Natural killer cell (primary cell): ENCODE measurements at regions not wholly inside any gene's neighbourhood (a gene's known extent, or its start where the extent isn't known, plus 50 kb on each side); places are given as distances from the start of the nearest gene placed in this dataset.

ENCODE experiments used
- ATAC-seq, 3 donors: fragments of 150-1000 bp in 2 of 3; fragments of 200-7000 bp in 1 of 3; cut with Tn5 transposase; 1 replicate in 1 of 3; 2 replicates in 2 of 3; pipeline ENCODE4 v1.10.0; 2021; ENCODE audit warnings: mild to moderate bottlenecking in 2 of 3, moderate library complexity in 2 of 3
- DNase-seq, 2 donors: peaks; one replicate each; pipeline versions ENCODE4 v3.0.0 to v3.0.0-alpha.2; 2013 to 2021; ENCODE audit warnings: mixed read lengths in 1 of 2
- H3K27ac ChIP-seq: one replicate; pipeline ENCODE4 v1.5.1; 2013; ENCODE audit warnings: mild to moderate bottlenecking, low read length
- H3K27me3 ChIP-seq: one replicate; pipeline ENCODE4 v1.6.1; 2013; ENCODE audit warnings: low read length; ENCODE audit not compliant: control insufficient read depth, insufficient read depth
- H3K36me3 ChIP-seq: one replicate; pipeline ENCODE4 v1.6.1; 2013; ENCODE audit warnings: low read length; ENCODE audit not compliant: control insufficient read depth, insufficient read depth
- H3K4me1 ChIP-seq: one replicate; pipeline ENCODE4 v1.6.1; 2013; ENCODE audit warnings: low read length; ENCODE audit not compliant: control insufficient read depth, insufficient read depth
- H3K4me3 ChIP-seq: one replicate; pipeline ENCODE4 v1.5.1; 2013; ENCODE audit warnings: low read length
- H3K9me3 ChIP-seq: one replicate; pipeline ENCODE4 v1.6.1; 2013; ENCODE audit warnings: low read length; ENCODE audit not compliant: control insufficient read depth, insufficient read depth
- H3K27ac Mint-ChIP-seq, 2 donors: one replicate each; pipeline ENCODE4 v1.8.0; 2022; ENCODE audit warnings: mild to moderate bottlenecking in 2 of 2, mixed read lengths in 2 of 2, moderate library complexity in 1 of 2
- H3K27me3 Mint-ChIP-seq, 2 donors: one replicate each; pipeline ENCODE4 v1.8.0; 2022; ENCODE audit warnings: low read depth in 2 of 2, mixed read lengths in 2 of 2
- H3K36me3 Mint-ChIP-seq: one replicate; pipeline ENCODE4 v1.8.0; 2022; ENCODE audit warnings: mixed read lengths
- H3K4me1 Mint-ChIP-seq, 2 donors: one replicate each; pipeline ENCODE4 v1.8.0; 2022; ENCODE audit warnings: mixed read lengths in 2 of 2
- H3K4me3 Mint-ChIP-seq: one replicate; pipeline ENCODE4 v1.8.0; 2022; ENCODE audit warnings: mild to moderate bottlenecking, moderate library complexity, mixed read lengths
- H3K9me3 Mint-ChIP-seq, 2 donors: one replicate each; pipeline ENCODE4 v1.8.0; 2022; ENCODE audit warnings: mixed read lengths in 2 of 2
- WGBS: methylation state at CpG from one replicate; pipeline ENCODE4 v1.1.7; 2013; ENCODE audit warnings: missing lambda C conversion rate; ENCODE audit not compliant: insufficient coverage; 5-methylcytosine and 5-hydroxymethylcytosine counted together
- intact Hi-C: fragments of 100-400 bp; cut with micrococcal nuclease; formaldehyde crosslinking; loops from one replicate; pipeline ENCODE4 v1.14.2; 2022
- TF ChIP-seq, protein P1 (sequence below): fragments of 200-600 bp; IDR thresholded peaks from one replicate; pipeline ENCODE4 v1.8.0; 2022; ENCODE audit warnings: antibody characterized with exemption

DNA sequence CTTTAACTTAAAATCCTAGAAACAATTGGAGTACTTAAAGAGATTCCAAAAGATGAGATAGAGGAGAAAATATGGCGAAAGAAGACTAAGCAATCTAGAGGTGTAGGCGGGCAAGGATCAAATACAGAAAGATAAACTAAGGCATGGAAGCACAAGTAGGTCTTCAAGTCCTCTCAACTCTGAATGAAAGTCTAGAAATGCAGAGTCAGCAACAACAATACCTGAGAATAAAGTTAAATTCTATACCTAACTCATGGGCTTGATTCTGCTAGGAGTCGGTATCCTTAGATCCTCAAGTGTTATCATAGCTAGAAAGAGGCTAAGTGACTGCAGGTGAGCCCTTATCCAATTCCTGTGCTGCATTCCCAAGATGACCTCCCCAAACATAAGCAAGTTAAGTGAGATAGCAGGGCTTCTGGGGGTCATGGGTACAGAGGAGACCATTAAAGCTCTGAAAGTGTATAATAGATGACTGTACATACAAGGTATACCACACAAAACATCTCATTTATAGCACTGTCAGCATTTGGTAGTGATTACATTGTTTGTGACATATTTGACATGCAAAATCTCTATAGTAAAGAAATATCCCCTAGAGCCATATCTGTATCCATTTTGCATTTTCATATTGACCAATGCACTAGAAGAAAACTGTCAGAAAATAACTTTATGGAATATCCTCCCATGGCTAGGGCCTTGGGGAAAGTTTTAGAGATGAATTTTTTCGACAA lies 82.5 kb upstream of the ARID2 start:
- intact Hi-C loops: no loop called here
- ATAC-seq (no peak), DNase-seq (no peak)
- Histone ChIP-seq H3K36me3 (no peaks in the 10 kb centered on the region), H3K4me1 (peaks cover 5% of the 10 kb centered on the region), H3K4me3 (no peak overlapping the region), H3K27me3 (no peaks in the 10 kb centered on the region), H3K27ac (no peak overlapping the region), H3K9me3 (no peaks in the 10 kb centered on the region)
- Mint-ChIP-seq H3K27ac (no peak overlapping the region), H3K36me3 (no peaks in the 10 kb centered on the region), H3K27me3 (peaks cover 5 to 7% of the 10 kb centered on the region in 2 donors), H3K4me3 (no peak overlapping the region), H3K9me3 (no peaks in the 10 kb centered on the region), H3K4me1 (peaks cover 7 to 10% of the 10 kb centered on the region in 2 donors)
- TF ChIP-seq, protein P1, sequence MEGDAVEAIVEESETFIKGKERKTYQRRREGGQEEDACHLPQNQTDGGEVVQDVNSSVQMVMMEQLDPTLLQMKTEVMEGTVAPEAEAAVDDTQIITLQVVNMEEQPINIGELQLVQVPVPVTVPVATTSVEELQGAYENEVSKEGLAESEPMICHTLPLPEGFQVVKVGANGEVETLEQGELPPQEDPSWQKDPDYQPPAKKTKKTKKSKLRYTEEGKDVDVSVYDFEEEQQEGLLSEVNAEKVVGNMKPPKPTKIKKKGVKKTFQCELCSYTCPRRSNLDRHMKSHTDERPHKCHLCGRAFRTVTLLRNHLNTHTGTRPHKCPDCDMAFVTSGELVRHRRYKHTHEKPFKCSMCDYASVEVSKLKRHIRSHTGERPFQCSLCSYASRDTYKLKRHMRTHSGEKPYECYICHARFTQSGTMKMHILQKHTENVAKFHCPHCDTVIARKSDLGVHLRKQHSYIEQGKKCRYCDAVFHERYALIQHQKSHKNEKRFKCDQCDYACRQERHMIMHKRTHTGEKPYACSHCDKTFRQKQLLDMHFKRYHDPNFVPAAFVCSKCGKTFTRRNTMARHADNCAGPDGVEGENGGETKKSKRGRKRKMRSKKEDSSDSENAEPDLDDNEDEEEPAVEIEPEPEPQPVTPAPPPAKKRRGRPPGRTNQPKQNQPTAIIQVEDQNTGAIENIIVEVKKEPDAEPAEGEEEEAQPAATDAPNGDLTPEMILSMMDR: no peak
- WGBS: 98% methylated on average over 4 of the region's 4 CpGs

DNA sequence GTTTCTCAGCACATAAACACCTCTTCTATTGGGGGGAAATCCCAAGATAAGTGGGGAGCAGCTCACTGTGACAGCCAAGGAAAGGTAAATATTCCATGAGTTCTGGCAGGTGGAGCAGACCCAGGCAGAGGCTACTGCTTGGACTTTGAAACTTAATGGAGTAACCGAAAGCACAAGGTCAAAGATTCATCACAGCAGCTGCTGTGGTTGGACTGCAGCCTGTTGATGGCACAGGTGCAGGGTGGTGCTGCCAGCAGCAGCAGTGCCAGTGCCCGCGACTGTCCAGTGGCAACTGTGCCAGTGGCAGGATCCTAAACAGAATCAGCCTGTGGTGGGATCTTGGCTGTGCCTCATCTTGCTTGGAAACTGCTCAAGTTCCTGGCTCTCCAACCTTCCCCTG lies 81.4 kb upstream of the ARID2 start:
- no peaks in the 10 kb centered on the region for H3K36me3 ChIP-seq
- peaks cover 5% of the 10 kb centered on the region for H3K4me1 ChIP-seq
- Mint-ChIP-seq H3K36me3 (no peaks in the 10 kb centered on the region), H3K27me3 (peaks cover 5 to 7% of the 10 kb centered on the region in 2 donors), H3K4me1 (peaks cover 7 to 10% of the 10 kb centered on the region in 2 donors), H3K4me3 (no peak overlapping the region), H3K9me3 (no peaks in the 10 kb centered on the region), H3K27ac (no peak overlapping the region)
- intact Hi-C loops: no loop called here
- ATAC-seq (no peak), DNase-seq (no peak)
- 91% methylated on average over 3 of the region's 3 CpGs for WGBS
- no peak overlapping the region for H3K27ac ChIP-seq
- no peak overlapping the region for H3K4me3 ChIP-seq
- TF ChIP-seq, protein P1: no peak
- H3K9me3 ChIP-seq: no peaks in the 10 kb centered on the region
- no peaks in the 10 kb centered on the region for H3K27me3 ChIP-seq

DNA sequence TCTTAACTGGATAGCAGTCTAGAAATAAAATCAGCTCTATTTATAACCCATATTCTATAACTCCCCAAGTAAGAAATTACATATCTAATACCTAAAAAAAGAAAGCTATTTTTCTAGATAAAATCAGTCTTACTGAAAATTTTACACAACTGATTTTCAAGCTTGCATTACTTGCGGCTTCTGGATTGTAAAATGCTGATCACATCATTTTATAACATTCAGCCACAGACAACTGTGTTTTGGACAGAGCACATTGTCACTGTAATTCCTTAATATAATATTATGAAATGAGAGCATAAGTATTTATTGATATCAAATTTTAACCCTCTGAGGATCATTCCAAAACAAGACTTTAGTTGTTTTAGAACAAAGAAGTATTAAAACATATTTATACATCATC lies 78.5 kb upstream of the ARID2 start:
- intact Hi-C loops: no loop called here
- no peaks in the 10 kb centered on the region for H3K4me1 ChIP-seq
- H3K27ac Mint-ChIP-seq: no peak overlapping the region
- H3K36me3 Mint-ChIP-seq: no peaks in the 10 kb centered on the region
- H3K9me3 ChIP-seq: no peaks in the 10 kb centered on the region
- H3K4me3 Mint-ChIP-seq: no peak overlapping the region
- TF ChIP-seq, protein P1: no peak
- ATAC-seq (no peak), DNase-seq (no peak)
- peaks cover 5 to 10% of the 10 kb centered on the region in 2 donors for H3K27me3 Mint-ChIP-seq
- H3K27ac ChIP-seq: no peak overlapping the region
- peaks cover 0 to 8% of the 10 kb centered on the region in 2 donors for H3K4me1 Mint-ChIP-seq
- H3K4me3 ChIP-seq: no peak overlapping the region
- no peaks in the 10 kb centered on the region for H3K27me3 ChIP-seq
- no peaks in the 10 kb centered on the region for H3K9me3 Mint-ChIP-seq
- no peaks in the 10 kb centered on the region for H3K36me3 ChIP-seq
- 100% methylated on average over 1 of the region's 1 CpG for WGBS
